Suprapubic skin (tissue), 3 donors: ENCODE measurements at regions not wholly inside any gene's neighbourhood (a gene's known extent, or its start where the extent isn't known, plus 50 kb on each side); places are given as distances from the start of the nearest gene placed in this dataset.

Experiments used
- CTCF ChIP-seq, 2 donors: fragments of 200-600 bp in 1 of 2; fragments of 450-650 bp in 1 of 2; sonication (generic) in 1 of 2; IDR thresholded peaks; one replicate each; pipeline ENCODE4 v1.5.1; 2016 to 2019; ENCODE audit warnings: antibody characterized with exemption in 2 of 2, mild to moderate bottlenecking in 1 of 2, moderate library complexity in 1 of 2
- POLR2A ChIP-seq, 2 donors: fragments of 450-650 bp; IDR thresholded peaks; one replicate each; pipeline ENCODE4 v1.6.1; 2017; ENCODE audit warnings: antibody characterized with exemption in 2 of 2, mild to moderate bottlenecking in 2 of 2, moderate library complexity in 2 of 2

- no peak for TF ChIP-seq POLR2A (IDR thresholded peaks at IDR 0.05)
- TF ChIP-seq CTCF (IDR thresholded peaks at IDR 0.05), result no peak
These were observed 56.1 kb upstream of the EIF5 start for GRCh38 chr14:103277931-103278330.
